Activated CD4-positive, alpha-beta memory T cell treated with anti-CD3 and anti-CD28 coated beads, Interleukin-2, amount 10 ng/mL, durations not matched to agents 7 days and 5 days (primary cell): ENCODE measurements at regions not wholly inside any gene's neighbourhood (a gene's known extent, or its start where the extent isn't known, plus 50 kb on each side); places are given as distances from the start of the nearest gene placed in this dataset.
"Not testable (repeated sequence)": the region's sequence is repeated elsewhere in the genome, so short reads cannot be mapped to it uniquely, and the experiment has no call there.

Experiments used
- CTCF ChIA-PET: fragments of 350-600 bp; sonication (Branson Sonifier 250); formaldehyde crosslinking; loops from one replicate; lab custom pipeline; 2021; ENCODE audit warnings: antibody characterized with exemption, inconsistent platforms; lab: Charles Lee
- POLR2A ChIA-PET: fragments of 350-600 bp; sonication (Branson Sonifier 250); formaldehyde crosslinking; loops from one replicate; lab custom pipeline; 2021; ENCODE audit warnings: antibody characterized with exemption; lab: Charles Lee
- DNase-seq: peaks from one replicate; pipeline ENCODE4 v3.0.0-alpha.2; 2020
- H3K27ac Mint-ChIP-seq: one replicate; pipeline ENCODE4 v1.8.0; 2021; ENCODE audit warnings: mild to moderate bottlenecking, mixed read lengths
- H3K27me3 Mint-ChIP-seq: one replicate; pipeline ENCODE4 v1.8.0; 2021; ENCODE audit warnings: mixed read lengths
- H3K36me3 Mint-ChIP-seq: one replicate; pipeline ENCODE4 v1.8.0; 2021; ENCODE audit warnings: low read depth, mixed read lengths
- H3K4me1 Mint-ChIP-seq: one replicate; pipeline ENCODE4 v1.8.0; 2021; ENCODE audit warnings: mixed read lengths
- H3K4me3 Mint-ChIP-seq: one replicate; pipeline ENCODE4 v1.8.0; 2021; ENCODE audit warnings: mild to moderate bottlenecking, mixed read lengths
- H3K9me3 Mint-ChIP-seq: one replicate; pipeline ENCODE4 v1.8.0; 2021; ENCODE audit warnings: mixed read lengths

- POLR2A ChIA-PET, result no interaction called here
- Mint-ChIP-seq H3K36me3 (no peaks in the 10 kb centered on the region), H3K9me3 (peaks cover 2% of the 10 kb centered on the region), H3K4me1 (no peaks in the 10 kb centered on the region), H3K27me3 (no peaks in the 10 kb centered on the region), H3K27ac (no peak overlapping the region), H3K4me3 (no peak overlapping the region)
- no peak for DNase-seq
- CTCF ChIA-PET, result interaction anchor here (0.5 kb wide), 1 partner anchor 1698 kb away, joined by 3 read pairs; no protein-coding TSS in a partner anchor
Measured at GRCh38 chr6:78701407-78701806, 165.9 kb upstream of the IRAK1BP1 start.

- Mint-ChIP-seq H3K9me3 (no peaks in the 10 kb centered on the region), H3K36me3 (no peaks in the 10 kb centered on the region), H3K27me3 (no peaks in the 10 kb centered on the region), H3K4me1 (no peaks in the 10 kb centered on the region), H3K27ac (no peak overlapping the region), H3K4me3 (no peak overlapping the region)
- DNase-seq, result no peak
- ChIA-PET POLR2A (interaction anchor here (0.5 kb wide), 1 partner anchor 135 kb away, joined by 3 read pairs; no protein-coding TSS in a partner anchor), CTCF (no interaction called here)
Measured at GRCh38 chr6:78709021-78709420, 158.3 kb upstream of the IRAK1BP1 start.

GRCh38 chr6:78713564-78713963 is 153.8 kb upstream of the IRAK1BP1 start:
- POLR2A ChIA-PET, result no interaction called here
- DNase-seq, result no peak
- no peaks in the 10 kb centered on the region for H3K27me3 Mint-ChIP-seq
- H3K27ac Mint-ChIP-seq, result no peak overlapping the region
- H3K4me1 Mint-ChIP-seq, result no peaks in the 10 kb centered on the region
- H3K9me3 Mint-ChIP-seq, result no peaks in the 10 kb centered on the region
- H3K4me3 Mint-ChIP-seq, result no peak overlapping the region
- CTCF ChIA-PET, result no interaction called here
- H3K36me3 Mint-ChIP-seq, result no peaks in the 10 kb centered on the region

GRCh38 chr6:78744144-78744543 is 123.2 kb upstream of the IRAK1BP1 start:
- H3K4me1 Mint-ChIP-seq, result no peaks in the 10 kb centered on the region
- ChIA-PET CTCF (no interaction called here), POLR2A (no interaction called here)
- peaks cover 2% of the 10 kb centered on the region for H3K9me3 Mint-ChIP-seq
- H3K4me3 Mint-ChIP-seq, result no peak overlapping the region
- DNase-seq, result no peak
- no peaks in the 10 kb centered on the region for H3K27me3 Mint-ChIP-seq
- H3K27ac Mint-ChIP-seq, result no peak overlapping the region
- H3K36me3 Mint-ChIP-seq, result no peaks in the 10 kb centered on the region

- no peaks in the 10 kb centered on the region for H3K4me1 Mint-ChIP-seq
- H3K36me3 Mint-ChIP-seq, result no peaks in the 10 kb centered on the region
- H3K27me3 Mint-ChIP-seq, result no peaks in the 10 kb centered on the region
- no peak overlapping the region for H3K4me3 Mint-ChIP-seq
- ChIA-PET CTCF (no interaction called here), POLR2A (no interaction called here)
- DNase-seq, result no peak
- H3K27ac Mint-ChIP-seq, result no peak overlapping the region
- H3K9me3 Mint-ChIP-seq, result peaks cover 2% of the 10 kb centered on the region
Measured at GRCh38 chr6:78746457-78746856, 120.9 kb upstream of the IRAK1BP1 start.

DNA sequence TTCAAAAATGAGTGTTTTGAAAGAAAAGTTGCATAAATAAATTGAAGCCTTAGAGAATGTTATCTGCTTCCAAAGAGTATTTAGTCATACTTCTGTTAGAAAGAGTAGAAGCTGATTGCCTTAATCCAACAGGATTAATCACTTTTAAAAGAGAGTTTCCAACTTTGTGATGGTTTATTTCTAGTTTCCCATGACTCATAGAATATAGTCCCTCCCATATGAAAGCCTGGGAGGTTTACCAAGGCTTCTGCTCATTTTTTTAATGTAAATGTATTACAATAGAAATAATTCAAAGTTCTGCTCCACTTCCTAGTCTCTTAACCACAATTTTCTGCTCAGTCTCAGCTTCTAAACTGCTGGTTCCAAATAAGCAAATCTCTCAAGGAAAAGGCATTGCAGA is 118.0 kb upstream of the IRAK1BP1 start:
- POLR2A ChIA-PET, result no interaction called here
- no peak for DNase-seq
- peaks cover 2% of the 10 kb centered on the region for H3K9me3 Mint-ChIP-seq
- no peak overlapping the region for H3K27ac Mint-ChIP-seq
- CTCF ChIA-PET, result no interaction called here
- no peak overlapping the region for H3K4me3 Mint-ChIP-seq
- no peaks in the 10 kb centered on the region for H3K36me3 Mint-ChIP-seq
- no peaks in the 10 kb centered on the region for H3K27me3 Mint-ChIP-seq
- no peaks in the 10 kb centered on the region for H3K4me1 Mint-ChIP-seq

DNA sequence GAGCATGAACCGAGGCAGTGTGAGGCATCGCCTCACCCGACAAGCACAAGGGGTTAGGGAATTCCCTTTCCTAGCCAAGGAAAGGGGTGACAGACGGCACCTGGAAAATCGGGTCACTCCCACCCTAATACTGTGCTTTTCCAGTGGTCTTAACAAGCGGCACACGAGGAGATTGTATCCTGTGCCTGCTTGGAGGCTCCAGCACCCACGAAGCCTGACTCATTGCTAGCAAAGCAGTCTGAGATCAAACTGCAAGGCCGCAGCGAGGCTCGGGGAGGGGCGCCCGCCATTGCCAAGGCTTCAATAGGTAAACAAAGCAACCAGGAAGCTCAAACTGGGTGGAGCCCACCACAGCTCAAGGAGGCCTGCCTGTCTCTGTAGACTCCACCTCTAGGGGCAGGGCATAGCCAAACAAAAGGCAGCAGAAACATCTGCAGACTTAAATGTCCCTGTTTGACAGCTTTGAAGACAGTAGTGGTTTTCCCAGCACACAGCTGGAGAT is 109.0 kb upstream of the IRAK1BP1 start:
- DNase-seq, H3K27ac Mint-ChIP-seq, CTCF ChIA-PET, H3K9me3 Mint-ChIP-seq, H3K4me3 Mint-ChIP-seq, H3K4me1 Mint-ChIP-seq, H3K36me3 Mint-ChIP-seq, H3K27me3 Mint-ChIP-seq, POLR2A ChIA-PET: not testable (repeated sequence)

- Mint-ChIP-seq H3K9me3 (no peaks in the 10 kb centered on the region), H3K4me3 (no peak overlapping the region), H3K36me3 (no peaks in the 10 kb centered on the region), H3K27me3 (no peaks in the 10 kb centered on the region), H3K4me1 (no peaks in the 10 kb centered on the region), H3K27ac (no peak overlapping the region)
- CTCF ChIA-PET, result no interaction called here
- DNase-seq, result no peak
- POLR2A ChIA-PET, result no interaction called here
Measured at GRCh38 chr6:78768271-78768670, 99.1 kb upstream of the IRAK1BP1 start.

DNA sequence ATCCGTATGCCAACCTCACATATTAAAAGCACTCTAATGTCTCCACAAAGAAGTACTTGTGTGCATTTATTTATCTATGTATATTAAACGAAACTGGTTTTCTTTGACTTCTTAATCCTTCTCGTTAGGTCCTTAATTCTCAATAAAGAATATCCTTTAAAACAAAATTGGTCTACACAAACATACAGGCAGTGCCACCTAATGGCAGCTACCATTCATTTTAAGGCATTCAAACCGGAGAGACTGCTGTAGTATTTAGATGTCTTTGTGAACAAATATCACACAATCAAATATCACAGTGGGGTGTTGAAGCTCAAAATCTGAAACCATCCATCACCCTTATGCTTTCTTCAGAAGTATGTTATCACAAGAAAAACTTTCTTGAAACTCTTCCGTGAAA is 96.6 kb upstream of the IRAK1BP1 start:
- ChIA-PET POLR2A (no interaction called here), CTCF (no interaction called here)
- H3K9me3 Mint-ChIP-seq, result no peaks in the 10 kb centered on the region
- H3K4me3 Mint-ChIP-seq, result no peak overlapping the region
- DNase-seq, result no peak
- no peaks in the 10 kb centered on the region for H3K36me3 Mint-ChIP-seq
- no peaks in the 10 kb centered on the region for H3K27me3 Mint-ChIP-seq
- no peak overlapping the region for H3K27ac Mint-ChIP-seq
- no peaks in the 10 kb centered on the region for H3K4me1 Mint-ChIP-seq

DNA sequence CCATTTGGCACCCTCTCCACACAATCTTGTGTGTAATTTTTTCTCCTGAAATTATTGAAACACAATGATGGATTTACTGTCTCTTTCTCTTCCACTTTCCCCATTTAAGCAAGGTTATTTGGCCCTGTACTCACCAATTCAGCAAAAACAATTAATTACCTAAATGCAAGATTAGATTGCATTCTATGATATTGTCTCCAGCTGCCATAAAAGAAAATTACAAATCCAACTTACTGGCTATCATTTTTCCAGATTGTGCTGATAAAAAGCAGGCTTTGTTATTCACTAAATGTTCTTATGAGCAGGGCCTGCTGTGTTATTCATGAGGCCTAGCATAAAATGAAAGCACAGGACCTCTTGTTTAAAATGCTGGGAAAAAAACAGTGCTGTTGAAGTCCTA is 95.8 kb upstream of the IRAK1BP1 start:
- H3K27ac Mint-ChIP-seq, result no peak overlapping the region
- no peaks in the 10 kb centered on the region for H3K27me3 Mint-ChIP-seq
- no peaks in the 10 kb centered on the region for H3K4me1 Mint-ChIP-seq
- no peaks in the 10 kb centered on the region for H3K36me3 Mint-ChIP-seq
- H3K9me3 Mint-ChIP-seq, result no peaks in the 10 kb centered on the region
- H3K4me3 Mint-ChIP-seq, result no peak overlapping the region
- CTCF ChIA-PET, result no interaction called here
- DNase-seq, result no peak
- POLR2A ChIA-PET, result no interaction called here

GRCh38 chr6:78781001-78781400 is 86.3 kb upstream of the IRAK1BP1 start:
- POLR2A ChIA-PET, result no interaction called here
- Mint-ChIP-seq H3K27me3 (no peaks in the 10 kb centered on the region), H3K4me3 (no peak overlapping the region), H3K9me3 (no peaks in the 10 kb centered on the region), H3K27ac (no peak overlapping the region), H3K36me3 (no peaks in the 10 kb centered on the region), H3K4me1 (no peaks in the 10 kb centered on the region)
- no peak for DNase-seq
- CTCF ChIA-PET, result no interaction called here

GRCh38 chr6:78783366-78783765 is 84.0 kb upstream of the IRAK1BP1 start:
- H3K4me3 Mint-ChIP-seq, DNase-seq, CTCF ChIA-PET, POLR2A ChIA-PET, H3K9me3 Mint-ChIP-seq, H3K4me1 Mint-ChIP-seq, H3K27ac Mint-ChIP-seq, H3K27me3 Mint-ChIP-seq, H3K36me3 Mint-ChIP-seq: not testable (repeated sequence)

- Mint-ChIP-seq H3K27me3 (no peaks in the 10 kb centered on the region), H3K4me3 (no peak overlapping the region), H3K27ac (no peak overlapping the region), H3K36me3 (no peaks in the 10 kb centered on the region), H3K9me3 (peaks cover 4% of the 10 kb centered on the region), H3K4me1 (no peaks in the 10 kb centered on the region)
- CTCF ChIA-PET, result no interaction called here
- POLR2A ChIA-PET, result no interaction called here
- no peak for DNase-seq
Measured at GRCh38 chr6:78797270-78797669, 70.1 kb upstream of the IRAK1BP1 start.

DNA sequence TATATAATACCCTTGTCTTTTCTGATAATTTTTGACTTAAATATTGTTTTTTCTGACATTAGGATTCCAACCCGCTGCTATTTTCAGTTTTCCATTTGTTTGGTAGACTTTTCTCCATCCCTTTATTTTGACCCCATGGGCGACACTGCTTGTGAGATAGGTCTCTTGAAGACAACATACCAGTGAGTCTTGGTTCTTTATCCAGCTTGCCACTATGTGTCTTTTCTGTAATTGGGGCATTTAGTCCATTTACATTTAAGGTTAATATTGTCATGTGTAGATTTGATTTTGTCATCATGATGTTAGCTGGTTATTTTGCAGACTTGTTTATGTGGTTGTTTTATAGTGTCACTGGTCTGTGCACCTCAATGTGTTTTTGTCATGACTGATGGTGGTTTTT is 67.7 kb upstream of the IRAK1BP1 start:
- Mint-ChIP-seq H3K9me3 (peaks cover 4% of the 10 kb centered on the region), H3K36me3 (no peaks in the 10 kb centered on the region), H3K4me1 (no peaks in the 10 kb centered on the region), H3K27me3 (no peaks in the 10 kb centered on the region), H3K27ac (no peak overlapping the region), H3K4me3 (no peak overlapping the region)
- no peak for DNase-seq
- ChIA-PET CTCF (no interaction called here), POLR2A (no interaction called here)
